ENCODE measurements at regions not wholly inside any gene's neighbourhood (a gene's known extent, or its start where the extent isn't known, plus 50 kb on each side); places are given as distances from the start of the nearest gene placed in this dataset.

- TF ChIP-seq CTCF (IDR thresholded peaks at IDR 0.05) = no peak
- no peak for TF ChIP-seq POLR2A (IDR thresholded peaks at IDR 0.05)
Measured at GRCh38 chr2:192953116-192953515, 758.4 kb upstream of the TMEFF2 start.
